Thoracic aorta (tissue), 2 donors: ENCODE measurements at regions not wholly inside any gene's neighbourhood (a gene's known extent, or its start where the extent isn't known, plus 50 kb on each side); places are given as distances from the start of the nearest gene placed in this dataset.

Experiments
- ATAC-seq: fragments of 150-250 bp; one replicate; pipeline ENCODE4 v1.8.0; 2017; ENCODE audit warnings: low read depth; ENCODE audit not compliant: insufficient number of reproducible peaks, low FRiP score
- DNase-seq: peaks from one replicate; pipeline ENCODE4 v3.0.0-alpha.2; 2020; ENCODE audit warnings: low spot score
- H3K27ac ChIP-seq, 2 donors: fragments of 200-600 bp; sonication (generic); 1 replicate in 1 of 2; 2 replicates in 1 of 2; pipeline ENCODE4 v1.5.1; 2016; ENCODE audit warnings: mild to moderate bottlenecking in 2 of 2, moderate library complexity in 2 of 2
- H3K27me3 ChIP-seq: fragments of 200-600 bp; sonication (generic); replicated peaks from 2 replicates; pipeline ENCODE4 v1.6.0; 2016; ENCODE audit warnings: mild to moderate bottlenecking; ENCODE audit not compliant: insufficient read depth
- H3K36me3 ChIP-seq: fragments of 200-600 bp; sonication (generic); one replicate; pipeline ENCODE4 v1.5.1; 2016
- H3K4me1 ChIP-seq, 2 donors: fragments of 200-600 bp; sonication (generic); 1 replicate in 1 of 2; 2 replicates in 1 of 2; pipeline versions ENCODE4 v1.5.1 to v1.6.0; 2016; ENCODE audit warnings: low read depth in 2 of 2, mild to moderate bottlenecking in 1 of 2; ENCODE audit not compliant: control insufficient read depth in 1 of 2
- H3K4me3 ChIP-seq: fragments of 200-600 bp; sonication (generic); 2 replicates; pipeline ENCODE4 v1.5.1; 2016; ENCODE audit warnings: mild to moderate bottlenecking
- H3K9me3 ChIP-seq: fragments of 200-600 bp; sonication (generic); 2 replicates; pipeline ENCODE4 v1.5.1; 2016
- CTCF ChIP-seq: fragments of 200-600 bp; sonication (generic); IDR thresholded peaks from one replicate; pipeline ENCODE4 v1.5.1; 2019; ENCODE audit warnings: antibody characterized with exemption

- H3K9me3 ChIP-seq: no peaks in the 10 kb centered on the region
- no peak for TF ChIP-seq CTCF
- H3K27ac ChIP-seq: no peak overlapping the region
- H3K4me1 ChIP-seq: peaks cover 11 to 14% of the 10 kb centered on the region in 2 donors
- ATAC-seq (no peak), DNase-seq (no peak)
- H3K4me3 ChIP-seq: no peak overlapping the region
- no peaks in the 10 kb centered on the region for H3K27me3 ChIP-seq
- H3K36me3 ChIP-seq: no peaks in the 10 kb centered on the region
Measured at GRCh38 chr5:60257596-60258271, 364.2 kb upstream of the PDE4D start.

GRCh38 chr5:60256546-60256945 is 363.0 kb upstream of the PDE4D start:
- H3K4me3 ChIP-seq: no peak overlapping the region
- DNase-seq (no peak), ATAC-seq (no peak)
- no peaks in the 10 kb centered on the region for H3K27me3 ChIP-seq
- no peaks in the 10 kb centered on the region for H3K36me3 ChIP-seq
- H3K27ac ChIP-seq: no peak overlapping the region
- no peaks in the 10 kb centered on the region for H3K9me3 ChIP-seq
- H3K4me1 ChIP-seq: peaks cover 11 to 14% of the 10 kb centered on the region in 2 donors
- TF ChIP-seq CTCF: no peak

- Histone ChIP-seq H3K4me1 (no peaks in the 10 kb centered on the region), H3K27ac (no peak overlapping the region), H3K27me3 (no peaks in the 10 kb centered on the region), H3K4me3 (no peak overlapping the region), H3K36me3 (no peaks in the 10 kb centered on the region), H3K9me3 (peaks cover 6% of the 10 kb centered on the region)
- no peak for TF ChIP-seq CTCF
- DNase-seq: no peak
- ATAC-seq: no peak
Measured at GRCh38 chr5:60248901-60249300, 355.4 kb upstream of the PDE4D start.

GRCh38 chr5:60243713-60244112 is 350.2 kb upstream of the PDE4D start:
- no peak for ATAC-seq
- Histone ChIP-seq H3K27me3 (no peaks in the 10 kb centered on the region), H3K4me1 (peaks cover 0 to 8% of the 10 kb centered on the region in 2 donors), H3K4me3 (no peak overlapping the region), H3K27ac (no peak overlapping the region), H3K36me3 (no peaks in the 10 kb centered on the region), H3K9me3 (peaks cover 8% of the 10 kb centered on the region)
- no peak for DNase-seq
- no peak for TF ChIP-seq CTCF

GRCh38 chr5:60232036-60232795 is 338.7 kb upstream of the PDE4D start:
- TF ChIP-seq CTCF: no peak
- Histone ChIP-seq H3K27ac (no peak overlapping the region), H3K4me3 (no peak overlapping the region), H3K27me3 (no peaks in the 10 kb centered on the region), H3K4me1 (no peaks in the 10 kb centered on the region), H3K36me3 (no peaks in the 10 kb centered on the region), H3K9me3 (no peaks in the 10 kb centered on the region)
- no peak for ATAC-seq
- DNase-seq: no peak
